Colon (tissue), 2 donors: ENCODE measurements at regions not wholly inside any gene's neighbourhood (a gene's known extent, or its start where the extent isn't known, plus 50 kb on each side); places are given as distances from the start of the nearest gene placed in this dataset.
"Not testable (repeated sequence)": the region's sequence is repeated elsewhere in the genome, so short reads cannot be mapped to it uniquely, and the experiment has no call there.

Source experiments
- FAIRE-seq: peaks from 2 replicates; lab custom pipeline; 2012; peaks lifted over from hg19 to GRCh38; lab: Jason Lieb, UNC
- donor health status: control.
- donor health status: control.

DNA sequence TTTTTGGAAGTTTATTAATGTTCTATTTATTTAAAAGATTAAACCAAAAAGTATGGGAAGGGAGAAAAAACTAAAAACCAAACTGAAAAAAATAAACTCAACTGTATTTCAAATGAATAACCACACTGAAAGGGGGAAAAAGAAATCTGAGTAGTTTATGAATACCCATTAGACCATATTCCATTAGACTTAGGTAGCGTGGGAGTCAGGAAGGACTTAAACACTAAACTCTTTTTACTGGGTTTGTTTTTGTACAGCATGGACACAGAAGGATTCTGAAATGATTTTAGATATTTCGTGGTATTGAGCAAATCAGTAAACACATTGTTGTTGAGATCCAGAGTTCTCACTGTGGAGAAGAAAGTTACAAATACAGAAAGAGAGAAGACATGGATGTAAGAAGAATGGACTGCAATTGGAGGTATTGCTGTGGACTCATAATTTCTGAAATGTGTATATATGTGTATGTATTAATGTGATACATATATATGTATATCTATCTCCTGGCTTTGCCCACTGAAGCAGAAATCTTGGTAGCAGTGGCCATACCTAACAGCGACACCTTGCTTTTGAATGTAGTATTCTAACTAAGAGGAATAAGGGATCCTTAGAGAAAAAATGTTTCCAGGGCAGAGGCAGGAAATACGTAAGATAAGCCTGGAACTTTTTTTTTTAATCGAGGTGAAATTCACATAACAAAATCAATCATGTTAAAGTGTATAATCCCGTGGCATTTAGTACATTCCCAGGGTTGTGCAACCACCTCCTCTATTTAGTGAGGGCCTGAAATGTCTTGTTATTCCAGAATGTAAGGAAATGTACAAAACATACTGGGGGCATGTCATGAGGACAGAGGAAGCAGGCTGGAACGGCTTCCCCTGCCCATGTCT, 228.8 kb downstream of the SMARCA2 start:
- no peak for FAIRE-seq

DNA sequence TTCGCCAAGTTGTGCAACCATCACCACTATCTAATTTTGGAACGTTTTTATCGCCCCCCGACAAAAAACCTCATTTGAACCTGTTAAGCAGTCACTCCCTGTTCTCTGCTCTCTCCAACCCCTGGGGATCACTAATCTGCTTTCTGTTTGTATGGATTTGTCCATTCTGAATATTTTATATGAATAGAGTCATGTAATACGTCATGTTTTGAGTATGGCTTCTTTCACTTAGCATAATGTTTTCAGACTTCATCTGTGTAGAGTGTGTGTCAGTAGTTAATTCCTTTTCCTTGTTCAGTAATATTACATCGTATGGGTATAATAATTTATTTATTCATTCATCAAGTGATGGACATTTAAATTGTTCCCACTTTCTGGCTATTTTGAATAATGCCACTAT, 232.2 kb downstream of the SMARCA2 start:
- no peak for FAIRE-seq

- FAIRE-seq: no peak
Measured at GRCh38 chr9:2248768-2249265, 233.7 kb downstream of the SMARCA2 start.

- no peak for FAIRE-seq
Measured at GRCh38 chr9:2253636-2254580, 238.8 kb downstream of the SMARCA2 start.

DNA sequence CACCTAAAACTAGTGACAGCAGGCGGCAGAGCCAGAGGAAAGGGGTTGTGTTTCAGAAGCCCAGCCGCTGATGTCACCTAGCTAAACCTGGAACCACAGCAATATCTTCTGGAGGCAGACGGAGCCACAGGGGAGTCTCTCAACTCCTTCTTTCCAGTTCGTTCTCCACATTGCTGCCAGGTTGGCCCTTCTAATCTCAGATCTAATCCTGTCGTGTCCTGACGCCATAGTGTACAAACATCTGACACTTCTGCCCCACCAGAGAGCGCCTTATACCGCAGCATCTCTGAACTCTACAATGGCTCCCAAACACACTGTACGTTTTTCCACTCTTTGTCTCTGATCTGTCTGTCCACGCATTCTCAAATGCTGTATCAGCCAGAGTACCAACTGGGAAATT, 240.0 kb downstream of the SMARCA2 start:
- FAIRE-seq: no peak

DNA sequence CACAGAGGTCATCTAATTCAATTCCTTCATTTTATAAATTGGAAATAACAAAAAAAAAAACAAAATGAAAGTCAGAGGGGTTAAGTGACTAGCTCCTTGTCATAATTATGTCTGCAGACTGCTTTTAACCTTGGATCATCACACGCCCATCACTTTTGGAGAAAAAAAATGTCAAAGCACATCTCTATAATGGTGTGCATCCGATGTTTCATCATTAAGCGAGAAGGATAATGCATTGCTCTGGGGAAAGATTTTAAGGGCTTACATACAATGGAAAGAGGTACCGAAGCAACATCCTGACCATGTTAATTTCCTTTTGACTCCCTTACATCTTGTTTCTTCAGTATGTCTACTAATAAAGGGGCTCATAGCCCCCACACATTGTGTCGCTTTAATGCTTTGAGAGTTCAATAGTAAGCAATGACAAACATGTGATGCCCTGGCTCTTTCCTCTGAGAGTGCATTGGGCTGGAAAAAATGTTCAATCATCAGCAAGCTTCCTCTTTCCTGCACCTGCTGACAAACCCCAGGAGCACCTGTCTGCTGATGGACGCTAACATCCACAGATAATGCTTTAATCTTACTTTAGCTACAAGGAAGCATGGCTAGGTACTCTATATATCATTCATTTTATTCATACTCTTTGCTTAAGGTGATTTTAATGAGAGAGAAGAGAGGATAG, 242.2 kb downstream of the SMARCA2 start:
- FAIRE-seq: no peak

DNA sequence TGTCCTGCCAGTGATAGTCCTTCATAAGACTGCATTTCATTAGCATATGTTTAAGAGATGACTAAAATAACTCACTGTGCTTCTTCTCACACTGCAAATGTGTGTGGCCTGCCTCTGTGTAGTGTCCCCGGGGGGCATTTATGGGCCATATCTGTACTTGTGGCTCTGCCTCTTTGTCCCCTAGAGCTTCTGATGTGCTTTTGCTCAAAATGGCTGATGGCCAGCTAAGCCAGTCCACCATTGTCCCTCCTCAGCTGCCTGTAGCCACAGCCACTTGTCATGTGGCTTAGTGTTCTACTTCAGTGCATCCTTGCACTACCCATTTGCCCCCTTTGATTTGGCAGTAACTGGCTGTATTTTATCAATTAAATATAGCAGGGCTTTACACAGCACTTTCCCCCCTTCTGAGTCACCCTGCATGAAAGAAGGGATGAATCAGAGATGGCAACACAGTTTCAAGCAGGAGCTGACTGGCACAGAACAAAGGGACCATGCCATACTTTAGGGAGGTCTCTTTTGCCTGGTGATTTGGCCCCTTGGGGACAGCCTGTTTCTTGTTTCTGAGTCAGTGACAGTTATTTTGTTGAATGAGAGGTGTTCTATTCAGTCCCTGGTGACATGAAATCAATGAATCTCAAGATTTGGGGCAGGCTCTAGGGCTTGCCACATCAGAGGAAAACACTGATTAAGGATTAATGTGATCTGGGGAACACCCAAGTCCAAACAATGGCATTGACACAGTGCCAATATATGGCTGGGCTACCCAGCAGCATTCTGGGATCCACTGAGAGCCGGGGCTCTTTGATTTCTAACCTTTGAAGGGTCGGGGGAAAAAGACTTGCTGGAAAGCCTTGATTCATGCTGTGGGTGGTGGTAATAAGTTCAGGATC, 245.5 kb downstream of the SMARCA2 start:
- no peak for FAIRE-seq

DNA sequence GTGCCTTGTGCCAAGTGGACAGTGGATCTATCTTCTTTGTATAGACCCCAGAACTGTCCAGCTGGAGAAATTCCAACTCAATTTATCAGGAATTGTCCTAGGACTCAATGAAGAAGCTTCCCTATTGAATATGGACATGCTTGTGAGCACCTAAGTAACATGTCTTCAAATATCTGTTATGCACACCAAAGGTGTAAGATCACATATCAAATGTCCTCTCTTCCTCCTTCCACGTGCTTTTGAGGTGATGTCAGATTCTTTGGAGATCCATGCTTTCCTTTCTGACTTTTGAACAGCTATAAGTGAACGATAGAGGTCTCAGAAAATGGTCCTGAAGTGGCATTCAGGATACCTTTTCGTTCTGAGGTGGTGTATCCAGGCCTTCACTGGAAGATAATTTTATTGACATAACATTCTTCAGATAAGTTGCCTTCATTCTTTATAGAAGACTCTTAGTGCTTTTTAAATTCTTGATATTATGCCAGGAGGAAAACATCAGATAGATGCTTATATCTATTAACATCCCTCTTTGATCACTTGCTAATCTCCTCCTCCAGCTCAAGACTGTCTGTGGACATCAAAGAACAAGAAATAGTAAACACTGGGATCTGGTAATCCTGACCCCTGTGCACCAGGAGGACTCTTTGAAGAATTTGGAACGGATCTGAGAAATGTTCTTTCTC, 246.4 kb downstream of the SMARCA2 start:
- FAIRE-seq: no peak

DNA sequence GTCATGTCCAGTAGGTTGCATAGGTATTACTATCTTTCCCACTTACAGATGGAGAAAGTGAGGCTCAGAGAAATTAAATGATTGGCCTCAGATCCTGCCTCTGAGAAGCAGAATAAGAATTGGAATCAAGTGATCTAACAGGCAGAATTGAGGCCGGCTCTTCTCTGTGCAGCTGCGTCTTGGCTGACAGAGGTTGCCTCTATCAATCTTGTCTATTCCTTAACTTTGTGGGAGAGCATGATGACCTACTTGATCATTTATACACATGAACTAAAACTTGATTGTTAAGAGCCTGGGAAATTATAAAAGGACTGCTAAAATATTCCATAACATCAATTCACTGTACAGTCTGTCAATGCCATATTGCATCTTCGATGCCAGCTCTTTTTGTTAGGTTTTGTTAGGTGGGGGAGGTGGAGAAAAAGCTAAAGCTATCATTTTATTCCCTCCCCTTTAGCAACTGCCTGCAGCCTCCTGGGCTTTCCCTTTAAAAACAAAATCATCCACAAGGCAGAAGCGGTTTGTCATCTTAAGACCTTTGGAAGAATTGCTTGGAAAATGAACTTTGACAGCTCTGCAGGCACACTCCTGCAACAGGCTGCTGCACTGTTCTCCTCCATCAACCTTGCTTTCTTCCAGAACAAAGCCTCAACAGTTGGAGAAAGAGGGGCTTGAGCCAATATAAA, 247.4 kb downstream of the SMARCA2 start:
- FAIRE-seq: no peak

- FAIRE-seq: no peak
Measured at GRCh38 chr9:2263111-2263510, 248.0 kb downstream of the SMARCA2 start.

- no peak for FAIRE-seq
Measured at GRCh38 chr9:2263665-2264064, 248.5 kb downstream of the SMARCA2 start.

- no peak for FAIRE-seq
Measured at GRCh38 chr9:2264081-2264480, 248.9 kb downstream of the SMARCA2 start.

GRCh38 chr9:2267181-2267745, 252.1 kb downstream of the SMARCA2 start:
- FAIRE-seq: no peak

DNA sequence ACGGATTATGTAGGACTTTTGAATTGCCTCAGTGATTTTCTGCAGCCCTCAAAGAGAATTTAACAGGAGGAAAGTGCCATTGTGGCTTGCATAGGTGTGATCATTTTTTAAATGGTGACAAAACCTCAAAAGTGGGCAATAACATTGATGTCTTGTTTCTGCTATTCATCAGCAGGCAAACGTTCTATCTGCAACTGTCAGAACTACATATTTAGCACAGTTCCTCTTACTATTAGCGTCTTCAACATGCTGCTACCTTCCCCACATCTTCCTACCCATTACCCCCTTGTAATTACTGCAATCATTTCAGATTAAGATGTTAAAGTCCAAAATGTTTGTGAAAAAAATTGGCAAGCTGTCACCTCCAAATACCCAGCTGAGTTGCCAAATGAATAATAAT, 254.6 kb downstream of the SMARCA2 start:
- no peak for FAIRE-seq

GRCh38 chr9:2270565-2270964, 255.4 kb downstream of the SMARCA2 start:
- FAIRE-seq: no peak

DNA sequence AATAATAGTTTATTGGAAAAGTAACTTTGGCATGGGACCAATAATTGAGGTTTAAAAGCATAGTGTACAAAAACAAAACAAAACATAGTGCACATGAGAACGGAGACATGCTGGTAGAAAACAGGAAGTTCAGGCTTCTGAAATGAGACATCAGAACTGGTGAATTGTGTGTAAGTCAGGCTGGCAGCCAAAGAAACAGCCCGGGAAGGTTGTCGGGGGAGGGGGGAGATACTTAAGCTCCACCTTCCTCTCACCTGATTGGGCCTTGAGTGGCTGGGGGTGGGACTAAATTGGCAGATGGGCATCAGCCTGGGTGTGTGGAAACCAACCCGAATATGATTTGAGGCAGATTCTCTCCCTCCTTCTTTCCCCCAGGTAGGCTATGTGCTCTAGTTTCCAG, 256.3 kb downstream of the SMARCA2 start:
- no peak for FAIRE-seq

DNA sequence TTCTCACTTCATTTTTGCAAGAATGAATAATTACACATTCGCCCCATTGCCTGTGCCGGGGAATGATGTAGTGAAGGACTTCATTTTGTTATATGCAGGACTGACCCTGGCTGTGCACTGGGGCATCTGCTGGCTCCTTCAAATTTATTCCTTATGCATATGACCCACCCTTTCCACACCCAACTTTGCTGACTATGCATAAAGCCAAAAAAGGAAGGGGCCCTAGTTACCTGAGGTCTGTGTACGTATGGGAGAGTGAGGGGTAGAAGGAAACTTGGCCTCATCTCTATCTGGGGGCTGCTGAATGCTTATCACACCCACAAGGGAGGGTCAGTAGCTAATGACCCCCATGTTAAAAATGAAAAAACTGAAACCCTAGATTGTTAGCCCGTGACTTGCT, 259.6 kb downstream of the SMARCA2 start:
- no peak for FAIRE-seq

DNA sequence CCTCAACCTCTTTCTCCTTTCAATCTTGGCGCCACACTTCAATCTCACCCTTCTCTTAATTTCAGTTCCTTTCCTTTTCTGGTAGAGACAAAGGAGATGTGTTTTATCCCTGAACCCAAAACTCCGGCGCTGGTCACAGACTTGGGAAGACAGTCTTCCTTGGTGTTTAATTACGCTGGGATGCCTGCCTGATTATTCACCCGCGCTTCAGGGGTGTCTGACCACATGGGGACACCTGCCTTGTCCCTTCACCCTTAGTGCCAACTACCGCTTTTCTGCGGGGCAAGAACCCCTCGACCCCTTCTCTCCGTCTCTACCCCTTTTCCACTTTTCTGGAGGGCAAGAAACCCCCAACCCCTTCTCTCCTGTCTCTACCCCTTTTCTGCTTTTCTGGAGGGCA, 261.1 kb downstream of the SMARCA2 start:
- FAIRE-seq: no peak

DNA sequence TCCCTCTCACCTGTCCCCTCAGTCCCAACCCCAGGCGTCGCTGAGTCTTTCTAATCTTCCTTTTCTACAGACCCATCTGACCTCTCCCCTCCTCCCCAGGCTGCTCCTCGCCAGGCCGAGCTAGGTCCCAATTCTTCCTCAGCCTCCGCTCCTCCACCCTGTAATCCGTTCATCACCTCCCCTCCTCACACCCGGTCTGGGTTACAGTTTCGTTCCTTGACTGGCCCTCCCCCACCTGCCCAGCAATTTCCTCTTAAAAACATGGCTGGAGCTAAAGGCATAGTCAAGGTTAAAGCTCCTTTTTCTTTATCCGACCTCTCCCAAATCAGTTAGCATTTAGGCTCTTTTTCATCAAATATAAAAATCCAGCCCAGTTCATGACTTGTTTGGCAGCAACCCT, 262.0 kb downstream of the SMARCA2 start:
- not testable (repeated sequence) for FAIRE-seq

DNA sequence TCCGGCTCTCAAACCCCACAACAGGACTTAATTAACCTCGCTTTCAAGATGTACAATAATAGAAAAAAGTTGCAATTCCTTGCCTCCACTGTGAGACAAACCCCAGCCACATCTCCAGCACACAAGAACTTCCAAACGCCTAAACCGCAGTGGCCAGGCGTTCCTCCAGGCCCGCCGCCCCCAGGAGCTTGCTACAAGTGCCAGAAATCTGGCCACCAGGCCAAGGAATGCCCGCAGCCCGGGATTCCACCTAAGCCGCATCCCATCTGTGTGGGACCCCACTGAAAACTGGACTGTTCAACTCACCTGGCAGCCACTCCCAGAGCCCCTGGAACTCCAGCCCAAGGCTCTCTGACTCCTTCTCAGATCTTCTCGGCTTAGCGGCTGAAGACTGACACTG, 262.5 kb downstream of the SMARCA2 start:
- FAIRE-seq: not testable (repeated sequence)
